ENCODE measurements at regions not wholly inside any gene's neighbourhood (a gene's known extent, or its start where the extent isn't known, plus 50 kb on each side); places are given as distances from the start of the nearest gene placed in this dataset.

DNA sequence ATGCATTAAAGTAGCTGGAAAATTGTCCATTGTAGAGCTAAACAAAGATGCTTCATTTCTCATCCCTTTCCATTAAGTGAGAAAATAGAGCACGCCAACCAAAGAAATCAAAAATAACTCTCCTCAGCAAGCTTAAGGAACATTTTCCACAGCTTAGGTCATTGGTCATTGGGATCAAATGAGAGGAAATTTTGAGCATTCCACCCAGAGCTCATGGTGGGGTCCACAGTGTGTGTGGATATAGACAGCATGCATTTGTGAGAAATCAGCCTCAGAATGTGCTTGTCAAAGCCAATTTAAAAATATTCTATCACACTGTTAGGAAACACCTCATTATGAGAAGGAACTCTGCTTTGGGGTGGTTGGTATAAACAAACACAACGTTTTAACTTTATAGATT lies 97.2 kb downstream of the HDGFL1 start:
- no peaks in the 10 kb centered on the region for H3K9me3 ChIP-seq (replicated peaks)
- no peak overlapping the region for H3K4me3 ChIP-seq
- H3K4me1 ChIP-seq, result peaks cover 48% of the 10 kb centered on the region
- DNase-seq, result no peak
- TF ChIP-seq, protein P1, sequence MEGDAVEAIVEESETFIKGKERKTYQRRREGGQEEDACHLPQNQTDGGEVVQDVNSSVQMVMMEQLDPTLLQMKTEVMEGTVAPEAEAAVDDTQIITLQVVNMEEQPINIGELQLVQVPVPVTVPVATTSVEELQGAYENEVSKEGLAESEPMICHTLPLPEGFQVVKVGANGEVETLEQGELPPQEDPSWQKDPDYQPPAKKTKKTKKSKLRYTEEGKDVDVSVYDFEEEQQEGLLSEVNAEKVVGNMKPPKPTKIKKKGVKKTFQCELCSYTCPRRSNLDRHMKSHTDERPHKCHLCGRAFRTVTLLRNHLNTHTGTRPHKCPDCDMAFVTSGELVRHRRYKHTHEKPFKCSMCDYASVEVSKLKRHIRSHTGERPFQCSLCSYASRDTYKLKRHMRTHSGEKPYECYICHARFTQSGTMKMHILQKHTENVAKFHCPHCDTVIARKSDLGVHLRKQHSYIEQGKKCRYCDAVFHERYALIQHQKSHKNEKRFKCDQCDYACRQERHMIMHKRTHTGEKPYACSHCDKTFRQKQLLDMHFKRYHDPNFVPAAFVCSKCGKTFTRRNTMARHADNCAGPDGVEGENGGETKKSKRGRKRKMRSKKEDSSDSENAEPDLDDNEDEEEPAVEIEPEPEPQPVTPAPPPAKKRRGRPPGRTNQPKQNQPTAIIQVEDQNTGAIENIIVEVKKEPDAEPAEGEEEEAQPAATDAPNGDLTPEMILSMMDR (IDR thresholded peaks at IDR 0.05; ENCODE audit: borderline replicate concordance), result no peak
- no peaks in the 10 kb centered on the region for H3K36me3 ChIP-seq
- intact Hi-C loops (cut with micrococcal nuclease), result no loop called here
- H3K27ac ChIP-seq (replicated peaks), result no peak overlapping the region
- no peaks in the 10 kb centered on the region for H3K27me3 ChIP-seq (ENCODE audit: low read depth)

- Histone ChIP-seq H3K27me3 (ENCODE audit: low read depth) (no peaks in the 10 kb centered on the region), H3K4me1 (peaks cover 54% of the 10 kb centered on the region), H3K36me3 (no peaks in the 10 kb centered on the region), H3K4me3 (no peak overlapping the region), H3K27ac (replicated peaks) (peak overlapping the region; percentile 80), H3K9me3 (replicated peaks) (no peaks in the 10 kb centered on the region)
- DNase-seq, result no peak
- intact Hi-C loops (cut with micrococcal nuclease), result no loop called here
- TF ChIP-seq, protein P1 (IDR thresholded peaks at IDR 0.05; ENCODE audit: borderline replicate concordance), result no peak
Measured at GRCh38 chr6:22667855-22668254, 98.5 kb downstream of the HDGFL1 start.

- TF ChIP-seq, protein P1 (IDR thresholded peaks at IDR 0.05; ENCODE audit: borderline replicate concordance), result no peak
- DNase-seq, result peak; percentile 38
- no peak overlapping the region for H3K4me3 ChIP-seq
- H3K36me3 ChIP-seq, result no peaks in the 10 kb centered on the region
- peaks cover 54% of the 10 kb centered on the region for H3K4me1 ChIP-seq
- no peaks in the 10 kb centered on the region for H3K9me3 ChIP-seq (replicated peaks)
- H3K27ac ChIP-seq (replicated peaks), result peak overlapping the region; percentile 80
- no peaks in the 10 kb centered on the region for H3K27me3 ChIP-seq (ENCODE audit: low read depth)
- intact Hi-C loops (cut with micrococcal nuclease), result no loop called here
Measured at GRCh38 chr6:22668307-22668706, 98.9 kb downstream of the HDGFL1 start.

GRCh38 chr6:22668717-22669116 lies 99.4 kb downstream of the HDGFL1 start:
- Histone ChIP-seq H3K4me1 (peaks cover 55% of the 10 kb centered on the region), H3K27me3 (ENCODE audit: low read depth) (no peaks in the 10 kb centered on the region), H3K9me3 (replicated peaks) (no peaks in the 10 kb centered on the region), H3K4me3 (no peak overlapping the region), H3K36me3 (no peaks in the 10 kb centered on the region), H3K27ac (replicated peaks) (peak overlapping the region; percentile 80)
- intact Hi-C loops (cut with micrococcal nuclease), result no loop called here
- no peak for DNase-seq
- TF ChIP-seq, protein P1 (IDR thresholded peaks at IDR 0.05; ENCODE audit: borderline replicate concordance), result no peak

DNA sequence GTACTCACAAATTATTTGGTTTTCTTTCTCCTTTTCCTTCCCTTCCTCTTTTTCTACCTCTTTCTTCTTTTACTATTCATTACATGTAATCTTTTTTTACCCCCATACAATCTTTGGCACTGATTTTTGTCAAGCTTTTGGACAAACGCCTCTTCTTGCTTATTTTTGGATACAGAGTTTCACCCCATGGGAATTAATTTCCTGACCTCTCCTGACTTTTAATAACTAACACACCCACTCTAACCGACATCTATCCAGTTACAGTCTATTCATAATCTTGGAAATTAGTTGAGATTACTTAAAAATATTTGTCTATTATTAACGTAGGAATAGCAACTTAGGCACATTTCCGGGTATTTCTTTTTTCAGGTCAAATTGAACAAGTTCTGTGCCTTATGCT lies 101.2 kb downstream of the HDGFL1 start:
- Histone ChIP-seq H3K4me1 (peaks cover 61% of the 10 kb centered on the region), H3K9me3 (replicated peaks) (no peaks in the 10 kb centered on the region), H3K27ac (replicated peaks) (peak overlapping the region; percentile 20), H3K4me3 (no peak overlapping the region), H3K36me3 (no peaks in the 10 kb centered on the region), H3K27me3 (ENCODE audit: low read depth) (no peaks in the 10 kb centered on the region)
- TF ChIP-seq, protein P1 (IDR thresholded peaks at IDR 0.05; ENCODE audit: borderline replicate concordance), result no peak
- no peak for DNase-seq
- intact Hi-C loops (cut with micrococcal nuclease), result no loop called here

DNA sequence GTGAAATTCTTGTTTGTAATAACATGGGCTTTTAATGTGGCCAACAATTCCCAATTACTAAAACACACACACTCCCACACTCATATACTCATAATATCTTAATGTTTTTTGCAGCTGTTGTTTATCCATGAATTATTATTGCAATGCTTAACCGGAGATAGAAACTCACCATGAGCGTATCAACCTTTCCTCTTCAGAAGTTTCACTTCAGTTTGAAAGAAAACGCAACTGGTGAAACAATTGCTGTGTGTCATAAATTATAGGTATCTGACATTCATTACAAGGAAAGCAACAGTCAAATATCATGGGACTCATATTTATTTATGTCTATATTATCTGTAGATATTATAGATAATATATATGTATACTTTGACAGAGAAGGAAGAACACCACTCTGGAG lies 104.1 kb downstream of the HDGFL1 start:
- H3K9me3 ChIP-seq (replicated peaks), result no peaks in the 10 kb centered on the region
- no peaks in the 10 kb centered on the region for H3K27me3 ChIP-seq (ENCODE audit: low read depth)
- H3K4me3 ChIP-seq, result no peak overlapping the region
- intact Hi-C loops (cut with micrococcal nuclease), result no loop called here
- no peaks in the 10 kb centered on the region for H3K36me3 ChIP-seq
- DNase-seq, result no peak
- peak overlapping the region; percentile 11 for H3K27ac ChIP-seq (replicated peaks)
- H3K4me1 ChIP-seq, result peaks cover 44% of the 10 kb centered on the region
- TF ChIP-seq, protein P1 (IDR thresholded peaks at IDR 0.05; ENCODE audit: borderline replicate concordance), result no peak

All from left ventricle myocardium inferior (tissue), 1 donor.